Panc1 (cell line): ENCODE measurements at regions not wholly inside any gene's neighbourhood (a gene's known extent, or its start where the extent isn't known, plus 50 kb on each side); places are given as distances from the start of the nearest gene placed in this dataset.

Source experiments
- ATAC-seq: fragments of 200-7000 bp; cut with Tn5 transposase; 2 replicates; pipeline ENCODE4 v1.9.1; 2020; ENCODE audit warnings: mild to moderate bottlenecking, moderate library complexity
- BruUV-seq: library from RNA; stranded (reverse); fragments of 400-500 nt; replicated peaks from 2 replicates; lab custom pipeline; 2021; lab: Mats Ljungman, UMichigan
- CTCF ChIA-PET: fragments of 300-600 bp; sonication (Branson Sonifier 250); formaldehyde crosslinking; loops from one replicate; lab custom pipeline; 2022; ENCODE audit warnings: antibody characterized with exemption; lab: Charles Lee
- POLR2A ChIA-PET: fragments of 300-600 bp; sonication (Branson Sonifier 250); formaldehyde crosslinking; loops from one replicate; lab custom pipeline; 2022; ENCODE audit warnings: antibody characterized with exemption; lab: Charles Lee
- DNase-seq: peaks from one replicate; pipeline ENCODE4 v3.0.0-alpha.2; 2010; ENCODE audit warnings: low read depth, low spot score
- H3K27ac ChIP-seq: 2 replicates; pipeline ENCODE4 v1.5.1; 2011; ENCODE audit warnings: mild to moderate bottlenecking, low read length, inconsistent platforms
- H3K27me3 ChIP-seq: fragments of 200-500 bp; sonication (Bioruptor generic); 2 replicates; pipeline ENCODE4 v1.6.0; 2014; ENCODE audit warnings: low read length, inconsistent platforms; ENCODE audit not compliant: control insufficient read depth, insufficient read depth
- H3K36me3 ChIP-seq: fragments of 200-500 bp; sonication (Bioruptor generic); 2 replicates; pipeline ENCODE4 v1.5.1; 2014; ENCODE audit warnings: inconsistent platforms, mild to moderate bottlenecking, low read length, moderate library complexity; ENCODE audit not compliant: control insufficient read depth, insufficient read depth
- H3K4me1 ChIP-seq: 2 replicates; pipeline ENCODE4 v1.5.1; 2011; ENCODE audit warnings: inconsistent platforms, mild to moderate bottlenecking, low read length, moderate library complexity; ENCODE audit not compliant: control insufficient read depth, insufficient read depth
- H3K4me3 ChIP-seq, 2 experiments: 2 replicates each; pipeline ENCODE4 v1.5.1; 2011 to 2012; ENCODE audit warnings: low read depth in 2 of 2, low read length in 2 of 2, mild to moderate bottlenecking in 2 of 2, inconsistent platforms in 1 of 2, moderate library complexity in 1 of 2
- H3K9me3 ChIP-seq: fragments of 200-500 bp; sonication (Bioruptor generic); 2 replicates; pipeline ENCODE4 v1.5.1; 2014; ENCODE audit warnings: low read depth, mild to moderate bottlenecking, inconsistent platforms, low read length, moderate library complexity; ENCODE audit not compliant: control insufficient read depth, insufficient read depth
- POLR2AphosphoS5 ChIP-seq: IDR thresholded peaks from 2 replicates; pipeline ENCODE4 v1.6.1; 2012; ENCODE audit warnings: mild to moderate bottlenecking, low read depth, low read length, moderate library complexity
- SIN3A ChIP-seq: IDR thresholded peaks from 2 replicates; pipeline ENCODE4 v1.6.1; 2012; ENCODE audit warnings: low read depth, mild to moderate bottlenecking, low read length, moderate library complexity, borderline replicate concordance; ENCODE audit not compliant: insufficient read depth
- TCF7L2 ChIP-seq: IDR thresholded peaks from 2 replicates; pipeline ENCODE4 v1.6.1; 2011; ENCODE audit warnings: mild to moderate bottlenecking, low read depth, low read length, inconsistent platforms
- in situ Hi-C: cut with HindIII; loops from 2 replicates; pipeline ENCODE4 v1.10.0; 2016; ENCODE audit warnings: low sequenced_read_pairs, low pct_unique_long_range_greater_than_20kb
- intact Hi-C: fragments of 100-400 bp; cut with micrococcal nuclease; formaldehyde crosslinking; loops from one replicate; pipeline ENCODE4 v1.10.0; 2022; ENCODE audit not compliant: unreplicated experiment
- TF ChIP-seq, protein P1 (sequence below), 2 experiments: IDR thresholded peaks; 2 replicates each; pipeline ENCODE4 v1.6.1; 2011 to 2012; ENCODE audit warnings: low read depth in 2 of 2, control low read depth in 1 of 2, low read length in 1 of 2, mild to moderate bottlenecking in 1 of 2, moderate library complexity in 1 of 2; ENCODE audit not compliant: insufficient read depth in 1 of 2
- TF ChIP-seq, protein P2 (sequence below): fragments of 450-650 bp; IDR thresholded peaks from 2 replicates; pipeline ENCODE4 v1.5.1; 2017; ENCODE audit warnings: mild to moderate bottlenecking

DNA sequence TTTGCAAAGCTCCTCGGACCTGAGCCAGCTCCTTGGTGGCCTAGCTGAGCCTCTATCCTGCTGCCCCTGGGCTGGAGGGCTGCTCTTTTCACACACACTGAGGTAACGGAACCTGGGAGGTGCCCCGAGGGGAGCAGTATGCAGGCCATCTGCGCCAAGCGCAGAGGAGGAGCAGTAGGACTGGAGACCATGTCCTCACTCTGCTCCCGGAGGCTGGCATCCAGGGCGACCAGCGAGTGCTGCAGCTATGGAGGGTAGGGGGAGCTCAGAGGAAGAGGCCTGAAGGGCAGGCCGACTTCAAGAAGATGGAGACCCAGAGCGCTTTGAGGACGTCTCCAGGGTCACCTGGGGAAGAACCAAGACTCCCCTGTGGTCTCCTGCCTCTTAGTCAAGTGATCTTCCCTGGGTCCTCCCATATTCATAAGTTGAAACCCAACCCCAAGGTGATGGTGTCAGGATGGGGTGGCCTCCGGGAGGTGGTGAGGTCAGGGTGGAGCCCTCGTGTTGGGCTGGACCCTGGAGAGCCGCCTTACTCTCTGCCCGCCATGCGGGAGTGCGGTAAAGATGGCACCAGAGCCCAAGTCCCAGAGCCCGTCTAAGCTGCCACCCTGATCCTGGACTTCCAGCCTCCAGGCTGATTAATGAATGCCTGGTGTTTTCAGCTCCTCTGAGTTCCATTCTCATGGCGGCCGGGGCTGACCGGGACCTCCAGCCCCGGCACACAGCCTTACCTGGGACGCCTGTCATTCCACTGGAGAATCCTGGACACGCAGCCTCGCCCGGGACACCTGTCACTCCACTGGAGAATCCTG lies 160.7 kb downstream of the NDUFA10 start:
- CTCF ChIA-PET = no interaction called here
- DNase-seq (no peak), ATAC-seq (0 out of 2 replicates have a peak, but pooled peaks have one; percentile 17)
- BruUV-seq = no TSS peak
- H3K4me1 ChIP-seq = no peaks in the 10 kb centered on the region
- no peak overlapping the region for H3K27ac ChIP-seq
- POLR2A ChIA-PET = interaction anchor here (0.6 kb wide), 1 partner anchor 8 kb away, joined by 3 read pairs; no protein-coding TSS in a partner anchor
- in situ Hi-C loops = no loop called here
- TF ChIP-seq, protein P1, sequence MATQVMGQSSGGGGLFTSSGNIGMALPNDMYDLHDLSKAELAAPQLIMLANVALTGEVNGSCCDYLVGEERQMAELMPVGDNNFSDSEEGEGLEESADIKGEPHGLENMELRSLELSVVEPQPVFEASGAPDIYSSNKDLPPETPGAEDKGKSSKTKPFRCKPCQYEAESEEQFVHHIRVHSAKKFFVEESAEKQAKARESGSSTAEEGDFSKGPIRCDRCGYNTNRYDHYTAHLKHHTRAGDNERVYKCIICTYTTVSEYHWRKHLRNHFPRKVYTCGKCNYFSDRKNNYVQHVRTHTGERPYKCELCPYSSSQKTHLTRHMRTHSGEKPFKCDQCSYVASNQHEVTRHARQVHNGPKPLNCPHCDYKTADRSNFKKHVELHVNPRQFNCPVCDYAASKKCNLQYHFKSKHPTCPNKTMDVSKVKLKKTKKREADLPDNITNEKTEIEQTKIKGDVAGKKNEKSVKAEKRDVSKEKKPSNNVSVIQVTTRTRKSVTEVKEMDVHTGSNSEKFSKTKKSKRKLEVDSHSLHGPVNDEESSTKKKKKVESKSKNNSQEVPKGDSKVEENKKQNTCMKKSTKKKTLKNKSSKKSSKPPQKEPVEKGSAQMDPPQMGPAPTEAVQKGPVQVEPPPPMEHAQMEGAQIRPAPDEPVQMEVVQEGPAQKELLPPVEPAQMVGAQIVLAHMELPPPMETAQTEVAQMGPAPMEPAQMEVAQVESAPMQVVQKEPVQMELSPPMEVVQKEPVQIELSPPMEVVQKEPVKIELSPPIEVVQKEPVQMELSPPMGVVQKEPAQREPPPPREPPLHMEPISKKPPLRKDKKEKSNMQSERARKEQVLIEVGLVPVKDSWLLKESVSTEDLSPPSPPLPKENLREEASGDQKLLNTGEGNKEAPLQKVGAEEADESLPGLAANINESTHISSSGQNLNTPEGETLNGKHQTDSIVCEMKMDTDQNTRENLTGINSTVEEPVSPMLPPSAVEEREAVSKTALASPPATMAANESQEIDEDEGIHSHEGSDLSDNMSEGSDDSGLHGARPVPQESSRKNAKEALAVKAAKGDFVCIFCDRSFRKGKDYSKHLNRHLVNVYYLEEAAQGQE (IDR thresholded peaks at IDR 0.05; ENCODE audit: insufficient read depth in 1 of 2, low read depth in 2 of 2, low read length in 1 of 2) = no peak
- TF ChIP-seq TCF7L2 (no peak), SIN3A (no peak), POLR2AphosphoS5 (no peak)
- TF ChIP-seq, protein P2, sequence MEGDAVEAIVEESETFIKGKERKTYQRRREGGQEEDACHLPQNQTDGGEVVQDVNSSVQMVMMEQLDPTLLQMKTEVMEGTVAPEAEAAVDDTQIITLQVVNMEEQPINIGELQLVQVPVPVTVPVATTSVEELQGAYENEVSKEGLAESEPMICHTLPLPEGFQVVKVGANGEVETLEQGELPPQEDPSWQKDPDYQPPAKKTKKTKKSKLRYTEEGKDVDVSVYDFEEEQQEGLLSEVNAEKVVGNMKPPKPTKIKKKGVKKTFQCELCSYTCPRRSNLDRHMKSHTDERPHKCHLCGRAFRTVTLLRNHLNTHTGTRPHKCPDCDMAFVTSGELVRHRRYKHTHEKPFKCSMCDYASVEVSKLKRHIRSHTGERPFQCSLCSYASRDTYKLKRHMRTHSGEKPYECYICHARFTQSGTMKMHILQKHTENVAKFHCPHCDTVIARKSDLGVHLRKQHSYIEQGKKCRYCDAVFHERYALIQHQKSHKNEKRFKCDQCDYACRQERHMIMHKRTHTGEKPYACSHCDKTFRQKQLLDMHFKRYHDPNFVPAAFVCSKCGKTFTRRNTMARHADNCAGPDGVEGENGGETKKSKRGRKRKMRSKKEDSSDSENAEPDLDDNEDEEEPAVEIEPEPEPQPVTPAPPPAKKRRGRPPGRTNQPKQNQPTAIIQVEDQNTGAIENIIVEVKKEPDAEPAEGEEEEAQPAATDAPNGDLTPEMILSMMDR = no peak
- H3K9me3 ChIP-seq = no peaks in the 10 kb centered on the region
- peaks cover 16% of the 10 kb centered on the region for H3K27me3 ChIP-seq
- H3K36me3 ChIP-seq = no peaks in the 10 kb centered on the region
- intact Hi-C loops = no loop called here
- H3K4me3 ChIP-seq = no peak overlapping the region

DNA sequence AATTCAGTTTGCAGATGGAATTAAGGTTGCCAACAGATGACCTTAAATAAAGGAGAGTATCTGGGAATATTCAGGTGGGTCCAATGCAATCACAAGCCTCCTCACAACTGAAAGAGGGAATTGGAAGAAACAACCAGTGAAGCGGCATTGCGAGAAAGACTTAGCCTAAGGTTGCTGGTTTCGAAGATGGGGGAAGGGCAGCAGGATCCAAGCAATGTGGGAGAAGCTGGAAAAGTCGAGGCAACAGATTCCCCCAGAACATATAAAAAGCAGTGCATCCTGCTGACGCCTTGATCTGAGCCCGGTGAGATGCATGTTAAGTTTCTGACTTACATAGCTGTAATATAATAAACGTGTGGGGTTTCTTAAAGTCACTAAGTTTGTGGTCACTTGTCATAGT lies 162.5 kb downstream of the NDUFA10 start:
- no peaks in the 10 kb centered on the region for H3K4me1 ChIP-seq
- ATAC-seq (no peak), DNase-seq (no peak)
- no peaks in the 10 kb centered on the region for H3K9me3 ChIP-seq
- H3K27ac ChIP-seq = no peak overlapping the region
- no TSS peak for BruUV-seq
- TF ChIP-seq POLR2AphosphoS5 (no peak), TCF7L2 (no peak), SIN3A (no peak)
- TF ChIP-seq, protein P1 (IDR thresholded peaks at IDR 0.05; ENCODE audit: insufficient read depth in 1 of 2, low read depth in 2 of 2, low read length in 1 of 2) = no peak
- TF ChIP-seq, protein P2 = no peak
- intact Hi-C loops = no loop called here
- H3K36me3 ChIP-seq = no peaks in the 10 kb centered on the region
- POLR2A ChIA-PET = no interaction called here
- CTCF ChIA-PET = no interaction called here
- H3K27me3 ChIP-seq = peaks cover 20% of the 10 kb centered on the region
- no peak overlapping the region for H3K4me3 ChIP-seq
- in situ Hi-C loops = no loop called here
